GM21390 (cell line): ENCODE measurements at regions not wholly inside any gene's neighbourhood (a gene's known extent, or its start where the extent isn't known, plus 50 kb on each side); places are given as distances from the start of the nearest gene placed in this dataset.
"Not testable (repeated sequence)": the region's sequence is repeated elsewhere in the genome, so short reads cannot be mapped to it uniquely, and the experiment has no call there.

Experiments
- ATAC-seq: cut with Tn5 transposase; IDR thresholded peaks from one replicate; pipeline ENCODE4 v1.9.1; 2021; ENCODE audit not compliant: unreplicated experiment

- ATAC-seq, result peak; percentile 98
Measured at GRCh38 chr1:113185463-113186104, 112.6 kb downstream of the LRIG2 start.

- no peak for ATAC-seq
Measured at GRCh38 chr1:113190078-113190477, 117.1 kb downstream of the LRIG2 start.

- ATAC-seq, result no peak
Measured at GRCh38 chr1:113190930-113191329, 117.9 kb downstream of the LRIG2 start.

GRCh38 chr1:113191579-113192076, 118.6 kb downstream of the LRIG2 start:
- ATAC-seq, result peak; percentile 64

GRCh38 chr1:113192242-113192641, 119.2 kb downstream of the LRIG2 start:
- ATAC-seq, result peak; percentile 22

GRCh38 chr1:113192980-113193379, 120.0 kb downstream of the LRIG2 start:
- ATAC-seq, result no peak

GRCh38 chr1:113194846-113195830, 122.1 kb downstream of the LRIG2 start:
- ATAC-seq, result no peak

- no peak for ATAC-seq
Measured at GRCh38 chr1:113197719-113198330, 124.8 kb downstream of the LRIG2 start.

- no peak for ATAC-seq
Measured at GRCh38 chr1:113198806-113199205, 125.8 kb downstream of the LRIG2 start.

GRCh38 chr1:113199760-113200455, 126.9 kb downstream of the LRIG2 start:
- no peak for ATAC-seq

- ATAC-seq, result no peak
Measured at GRCh38 chr1:113201560-113201959, 128.6 kb downstream of the LRIG2 start.

GRCh38 chr1:113205980-113206766, 133.2 kb downstream of the LRIG2 start:
- no peak for ATAC-seq

- no peak for ATAC-seq
Measured at GRCh38 chr1:113207019-113207418, 134.0 kb downstream of the LRIG2 start.

- ATAC-seq, result no peak
Measured at GRCh38 chr1:113207457-113207856, 134.5 kb downstream of the LRIG2 start.

GRCh38 chr1:113208425-113208824, 135.4 kb downstream of the LRIG2 start:
- ATAC-seq, result not testable (repeated sequence)

GRCh38 chr1:113210248-113210647, 137.2 kb downstream of the LRIG2 start:
- ATAC-seq, result no peak

- ATAC-seq, result no peak
Measured at GRCh38 chr1:113211467-113211866, 138.5 kb downstream of the LRIG2 start.

GRCh38 chr1:113215015-113215414, 142.0 kb downstream of the LRIG2 start:
- ATAC-seq, result no peak

- ATAC-seq, result no peak
Measured at GRCh38 chr1:113216664-113217063, 143.7 kb downstream of the LRIG2 start.
